ENCODE measurements at regions not wholly inside any gene's neighbourhood (a gene's known extent, or its start where the extent isn't known, plus 50 kb on each side); places are given as distances from the start of the nearest gene placed in this dataset.

GRCh38 chr2:67576226-67576625, 179.1 kb downstream of the ETAA1 start:
- H3K9me3 ChIP-seq, result no peaks in the 10 kb centered on the region
- H3K27ac ChIP-seq, result no peak overlapping the region
- no peaks in the 10 kb centered on the region for H3K36me3 ChIP-seq
- no peak for TF ChIP-seq CTCF (IDR thresholded peaks at IDR 0.05)
- no peak for TF ChIP-seq POLR2AphosphoS5 (IDR thresholded peaks at IDR 0.05)
- no peak for TF ChIP-seq EP300 (IDR thresholded peaks at IDR 0.05; ENCODE audit: low read depth)
- TF ChIP-seq POLR2A (IDR thresholded peaks at IDR 0.05), result no peak
- 64% methylated on average over 2 of the region's 2 CpGs; no CpG with 5 or more reads in 1 of the 2 donors for WGBS, 2 donors (ENCODE audit: low coverage in 1 of 2)
- DNase-seq, result no peak
- in situ Hi-C loops (cut with MboI; ENCODE audit: low pct_ligation_motif_present in 1 of 4, low pct_unique_long_range_greater_than_20kb in 1 of 4, low sequenced_read_pairs in 3 of 4) (no loop called here), intact Hi-C loops (cut with DNase I; ENCODE audit: low total_unique reads) (no loop called here)
- H3K4me1 ChIP-seq, result no peaks in the 10 kb centered on the region
- H3K4me3 ChIP-seq, result no peak overlapping the region
- H3K27me3 ChIP-seq, result no peaks in the 10 kb centered on the region

- Histone ChIP-seq H3K4me1 (no peaks in the 10 kb centered on the region), H3K36me3 (no peaks in the 10 kb centered on the region), H3K9me3 (no peaks in the 10 kb centered on the region), H3K4me3 (no peak overlapping the region), H3K27me3 (no peaks in the 10 kb centered on the region), H3K27ac (no peak overlapping the region)
- 40 to 74% methylated on average over 1 to 4 of the region's 4 CpGs for WGBS, 2 donors (ENCODE audit: low coverage in 1 of 2)
- no peak for DNase-seq
- TF ChIP-seq CTCF (IDR thresholded peaks at IDR 0.05) (no peak), EP300 (IDR thresholded peaks at IDR 0.05; ENCODE audit: low read depth) (no peak), POLR2A (IDR thresholded peaks at IDR 0.05) (no peak), POLR2AphosphoS5 (IDR thresholded peaks at IDR 0.05) (no peak)
- in situ Hi-C loops (cut with MboI; ENCODE audit: low pct_ligation_motif_present in 1 of 4, low pct_unique_long_range_greater_than_20kb in 1 of 4, low sequenced_read_pairs in 3 of 4), result no loop called here
- intact Hi-C loops (cut with DNase I; ENCODE audit: low total_unique reads), result no loop called here
Measured at GRCh38 chr2:67576991-67577390, 179.9 kb downstream of the ETAA1 start.

GRCh38 chr2:67579216-67579615, 182.1 kb downstream of the ETAA1 start:
- Histone ChIP-seq H3K36me3 (no peaks in the 10 kb centered on the region), H3K27ac (no peak overlapping the region), H3K4me3 (no peak overlapping the region), H3K27me3 (no peaks in the 10 kb centered on the region), H3K4me1 (no peaks in the 10 kb centered on the region), H3K9me3 (peaks cover 11 to 12% of the 10 kb centered on the region in 2 donors)
- no peak for DNase-seq
- TF ChIP-seq POLR2A (IDR thresholded peaks at IDR 0.05) (no peak), POLR2AphosphoS5 (IDR thresholded peaks at IDR 0.05) (no peak), EP300 (IDR thresholded peaks at IDR 0.05; ENCODE audit: low read depth) (no peak), CTCF (IDR thresholded peaks at IDR 0.05) (no peak)
- in situ Hi-C loops (cut with MboI; ENCODE audit: low pct_ligation_motif_present in 1 of 4, low pct_unique_long_range_greater_than_20kb in 1 of 4, low sequenced_read_pairs in 3 of 4), result no loop called here
- intact Hi-C loops (cut with DNase I; ENCODE audit: low total_unique reads), result no loop called here
- WGBS, 2 donors (ENCODE audit: low coverage in 1 of 2), result 14 to 21% methylated on average over 2 of the region's 2 CpGs

- no peak overlapping the region for H3K4me3 ChIP-seq
- no peak for DNase-seq
- TF ChIP-seq CTCF (IDR thresholded peaks at IDR 0.05) (no peak), POLR2A (IDR thresholded peaks at IDR 0.05) (no peak), EP300 (IDR thresholded peaks at IDR 0.05; ENCODE audit: low read depth) (no peak)
- no peak overlapping the region for H3K27ac ChIP-seq
- no peaks in the 10 kb centered on the region for H3K36me3 ChIP-seq
- no peaks in the 10 kb centered on the region for H3K27me3 ChIP-seq
- H3K4me1 ChIP-seq, result no peaks in the 10 kb centered on the region
- intact Hi-C loops (cut with DNase I; ENCODE audit: low total_unique reads) (no loop called here), in situ Hi-C loops (cut with MboI; ENCODE audit: low pct_ligation_motif_present in 1 of 4, low pct_unique_long_range_greater_than_20kb in 1 of 4, low sequenced_read_pairs in 3 of 4) (no loop called here)
- WGBS, 2 donors (ENCODE audit: low coverage in 1 of 2), result 63% methylated on average over 1 of the region's 1 CpG; no CpG with 5 or more reads in 1 of the 2 donors
- peaks cover 11 to 12% of the 10 kb centered on the region in 2 donors for H3K9me3 ChIP-seq
Measured at GRCh38 chr2:67579806-67580205, 182.7 kb downstream of the ETAA1 start.

Measured in transverse colon (tissue), 4 donors.